ENCODE measurements at regions not wholly inside any gene's neighbourhood (a gene's known extent, or its start where the extent isn't known, plus 50 kb on each side); places are given as distances from the start of the nearest gene placed in this dataset.

DNA sequence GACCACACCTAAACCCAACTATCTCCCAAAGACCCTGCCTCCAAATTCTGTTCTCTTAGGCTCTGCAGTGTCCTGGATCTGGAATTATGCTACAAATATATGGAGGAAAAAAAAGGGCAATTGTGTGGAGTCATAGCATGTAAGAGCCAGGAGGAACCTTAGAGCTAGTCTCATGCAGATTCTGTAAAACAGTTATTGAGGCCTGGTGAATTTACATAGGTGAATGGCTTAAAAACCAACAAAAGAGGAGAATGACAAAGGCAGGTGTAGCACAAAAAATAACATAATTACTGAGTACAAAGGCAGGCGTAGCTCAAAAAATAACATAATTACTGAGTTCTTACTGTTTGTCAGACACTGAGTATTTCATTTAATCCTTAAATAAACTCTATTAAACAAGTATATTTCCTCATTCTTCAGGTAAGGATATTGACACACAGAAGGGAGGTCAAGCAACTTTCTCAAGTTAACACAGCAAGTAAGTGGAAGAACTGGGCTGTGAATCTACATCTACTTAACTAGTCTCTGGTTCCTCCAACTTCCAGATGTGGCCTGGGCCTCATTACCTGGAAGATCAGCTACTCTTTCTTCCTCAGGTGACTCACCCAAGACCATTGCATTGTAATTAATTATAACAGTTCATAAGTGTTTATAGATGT is 938.9 kb upstream of the TENM4 start:
- DNase-seq (ENCODE audit: extremely low spot score): no peak
- ChIA-PET CTCF (no interaction called here), POLR2A (no interaction called here)
- TF ChIP-seq ARNT (IDR thresholded peaks at IDR 0.05) (no peak), ZNF384 (IDR thresholded peaks at IDR 0.05) (no peak), NFRKB (IDR thresholded peaks at IDR 0.05) (no peak), L3MBTL2 (conservative IDR thresholded peaks at IDR 0.05) (no peak), FOXK2 (IDR thresholded peaks at IDR 0.05) (no peak), CTBP1 (IDR thresholded peaks at IDR 0.05; ENCODE audit: borderline replicate concordance) (no peak), ELF4 (IDR thresholded peaks at IDR 0.05) (no peak), FOXA1 (IDR thresholded peaks at IDR 0.05) (no peak), SUZ12 (IDR thresholded peaks at IDR 0.05) (no peak), HDGF (IDR thresholded peaks at IDR 0.05; ENCODE audit: borderline replicate concordance) (no peak), TARDBP (IDR thresholded peaks at IDR 0.05) (no peak), FOXM1 (IDR thresholded peaks at IDR 0.05; ENCODE audit: borderline replicate concordance) (no peak), LEF1 (IDR thresholded peaks at IDR 0.05; ENCODE audit: borderline replicate concordance) (no peak)
- TF ChIP-seq, protein P1, sequence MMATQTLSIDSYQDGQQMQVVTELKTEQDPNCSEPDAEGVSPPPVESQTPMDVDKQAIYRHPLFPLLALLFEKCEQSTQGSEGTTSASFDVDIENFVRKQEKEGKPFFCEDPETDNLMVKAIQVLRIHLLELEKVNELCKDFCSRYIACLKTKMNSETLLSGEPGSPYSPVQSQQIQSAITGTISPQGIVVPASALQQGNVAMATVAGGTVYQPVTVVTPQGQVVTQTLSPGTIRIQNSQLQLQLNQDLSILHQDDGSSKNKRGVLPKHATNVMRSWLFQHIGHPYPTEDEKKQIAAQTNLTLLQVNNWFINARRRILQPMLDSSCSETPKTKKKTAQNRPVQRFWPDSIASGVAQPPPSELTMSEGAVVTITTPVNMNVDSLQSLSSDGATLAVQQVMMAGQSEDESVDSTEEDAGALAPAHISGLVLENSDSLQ (IDR thresholded peaks at IDR 0.05): no peak

DNA sequence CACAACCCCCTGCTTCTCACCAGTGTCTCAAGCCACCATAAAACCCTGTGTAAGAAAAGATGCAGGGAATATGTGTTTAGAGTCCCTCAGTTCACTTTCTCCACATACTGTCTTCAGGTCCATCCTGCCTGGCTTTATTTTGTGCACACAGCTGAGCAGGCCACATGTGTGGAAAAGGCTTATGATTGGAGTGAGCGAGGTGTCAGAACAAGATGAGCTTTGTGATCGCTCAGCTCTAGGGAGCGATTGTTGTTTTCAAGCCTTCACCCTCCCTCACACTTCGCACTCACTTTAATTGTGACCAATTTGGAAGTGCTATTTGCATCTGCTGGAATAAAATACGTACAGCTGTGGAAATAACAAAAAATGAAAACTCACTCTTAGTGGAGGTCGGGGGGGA is 931.1 kb upstream of the TENM4 start:
- TF ChIP-seq, protein P1 (IDR thresholded peaks at IDR 0.05): no peak
- TF ChIP-seq TARDBP (IDR thresholded peaks at IDR 0.05) (no peak), CTBP1 (IDR thresholded peaks at IDR 0.05; ENCODE audit: borderline replicate concordance) (no peak), NFRKB (IDR thresholded peaks at IDR 0.05) (no peak), ZNF384 (IDR thresholded peaks at IDR 0.05) (no peak), FOXM1 (IDR thresholded peaks at IDR 0.05; ENCODE audit: borderline replicate concordance) (no peak), LEF1 (IDR thresholded peaks at IDR 0.05; ENCODE audit: borderline replicate concordance) (no peak), SP1 (IDR thresholded peaks at IDR 0.05) (no peak)
- ChIA-PET CTCF (no interaction called here), POLR2A (no interaction called here)
- DNase-seq (ENCODE audit: extremely low spot score): no peak

DNA sequence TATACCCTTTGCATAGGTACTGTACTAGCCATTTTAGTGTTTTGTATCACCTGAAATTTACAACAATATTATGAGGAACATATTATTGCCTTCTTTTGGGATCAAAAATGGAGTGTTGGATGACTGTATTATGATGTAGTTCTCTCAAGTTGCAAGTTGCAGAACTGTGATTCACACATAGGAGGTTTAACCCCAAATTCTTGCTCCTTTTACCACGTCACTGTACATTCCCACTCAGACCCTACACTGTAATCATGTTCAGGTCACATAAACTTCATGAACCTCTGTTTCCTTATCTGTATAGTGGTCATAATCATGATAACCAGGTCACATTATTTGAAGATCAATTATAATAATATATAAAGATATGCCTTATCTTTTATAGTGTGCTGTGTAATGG is 925.1 kb upstream of the TENM4 start:
- no peak for TF ChIP-seq NFRKB (IDR thresholded peaks at IDR 0.05)
- no peak for TF ChIP-seq LEF1 (IDR thresholded peaks at IDR 0.05; ENCODE audit: borderline replicate concordance)
- TF ChIP-seq FOXK2 (IDR thresholded peaks at IDR 0.05): no peak
- no peak for DNase-seq (ENCODE audit: extremely low spot score)
- CTCF ChIA-PET: no interaction called here
- POLR2A ChIA-PET: no interaction called here

GRCh38 chr11:80365076-80365725 is 924.4 kb upstream of the TENM4 start:
- ChIA-PET POLR2A (no interaction called here), CTCF (interaction anchor here (0.6 to 0.9 kb wide), 2 partner anchors 44 to 457 kb away, joined by 4 to 5 read pairs; no protein-coding TSS in a partner anchor)
- TF ChIP-seq NFRKB (IDR thresholded peaks at IDR 0.05) (no peak), BHLHE40 (IDR thresholded peaks at IDR 0.05; ENCODE audit: borderline replicate concordance) (no peak), HDGF (IDR thresholded peaks at IDR 0.05; ENCODE audit: borderline replicate concordance) (no peak), ELF4 (IDR thresholded peaks at IDR 0.05) (no peak), ARNT (IDR thresholded peaks at IDR 0.05) (no peak), FOXA1 (IDR thresholded peaks at IDR 0.05) (no peak), LEF1 (IDR thresholded peaks at IDR 0.05; ENCODE audit: borderline replicate concordance) (no peak), TARDBP (IDR thresholded peaks at IDR 0.05) (no peak), L3MBTL2 (conservative IDR thresholded peaks at IDR 0.05) (no peak), SUZ12 (IDR thresholded peaks at IDR 0.05) (no peak), CTBP1 (IDR thresholded peaks at IDR 0.05; ENCODE audit: borderline replicate concordance) (no peak), ZNF384 (IDR thresholded peaks at IDR 0.05) (no peak), FOXK2 (IDR thresholded peaks at IDR 0.05) (no peak), SP1 (IDR thresholded peaks at IDR 0.05) (no peak), FOXM1 (IDR thresholded peaks at IDR 0.05; ENCODE audit: borderline replicate concordance) (no peak)
- TF ChIP-seq, protein P1 (IDR thresholded peaks at IDR 0.05): no peak
- no peak for DNase-seq (ENCODE audit: extremely low spot score)

DNA sequence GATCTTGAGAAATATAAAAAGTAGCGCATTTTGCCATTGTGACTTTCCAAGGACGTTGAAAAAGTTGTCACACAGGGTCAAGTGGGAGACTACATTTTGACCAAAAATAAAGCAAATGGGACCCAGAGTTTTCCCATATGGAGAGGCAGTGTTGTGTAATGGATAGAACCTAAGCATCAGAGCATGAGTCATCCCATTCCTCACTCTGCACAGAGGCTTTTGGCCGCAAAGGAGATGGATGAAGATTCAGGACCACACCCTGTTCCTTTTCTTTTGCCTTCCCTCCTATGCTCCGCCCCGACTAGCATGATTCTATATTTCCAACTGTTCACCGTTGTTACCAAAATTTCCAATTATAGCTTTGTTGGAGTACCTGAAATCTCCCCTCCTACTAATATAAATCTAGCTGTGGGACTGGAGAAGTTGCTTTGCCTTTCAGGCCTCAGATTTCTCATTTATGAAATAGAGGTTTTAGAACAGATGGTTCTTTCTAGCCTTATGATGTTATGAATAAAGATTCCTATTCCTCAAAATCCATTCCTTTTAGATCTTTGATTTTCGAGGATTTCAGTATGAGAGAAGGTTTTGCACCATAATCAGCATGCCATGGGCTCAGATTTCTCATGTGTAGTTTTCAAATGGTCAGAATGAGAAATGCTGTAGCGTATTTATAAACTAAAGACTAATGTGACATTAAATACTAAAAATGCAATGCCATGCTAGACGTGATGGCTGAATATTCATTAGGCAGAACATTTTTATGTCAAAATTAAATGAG is 921.9 kb upstream of the TENM4 start:
- no peak for DNase-seq (ENCODE audit: extremely low spot score)
- ChIA-PET POLR2A (no interaction called here), CTCF (no interaction called here)
- TF ChIP-seq, protein P1 (IDR thresholded peaks at IDR 0.05): no peak
- no peak for TF ChIP-seq TARDBP (IDR thresholded peaks at IDR 0.05)
- no peak for TF ChIP-seq FOXK2 (IDR thresholded peaks at IDR 0.05)
- TF ChIP-seq ZNF384 (IDR thresholded peaks at IDR 0.05): no peak
- no peak for TF ChIP-seq SUZ12 (IDR thresholded peaks at IDR 0.05)
- no peak for TF ChIP-seq BHLHE40 (IDR thresholded peaks at IDR 0.05; ENCODE audit: borderline replicate concordance)
- no peak for TF ChIP-seq FOXM1 (IDR thresholded peaks at IDR 0.05; ENCODE audit: borderline replicate concordance)
- TF ChIP-seq FOXA1 (IDR thresholded peaks at IDR 0.05): no peak
- no peak for TF ChIP-seq SP1 (IDR thresholded peaks at IDR 0.05)
- no peak for TF ChIP-seq CTBP1 (IDR thresholded peaks at IDR 0.05; ENCODE audit: borderline replicate concordance)
- TF ChIP-seq LEF1 (IDR thresholded peaks at IDR 0.05; ENCODE audit: borderline replicate concordance): no peak
- no peak for TF ChIP-seq L3MBTL2 (conservative IDR thresholded peaks at IDR 0.05)
- TF ChIP-seq NFRKB (IDR thresholded peaks at IDR 0.05): no peak
- TF ChIP-seq ARNT (IDR thresholded peaks at IDR 0.05): no peak
- no peak for TF ChIP-seq ELF4 (IDR thresholded peaks at IDR 0.05)
- no peak for TF ChIP-seq HDGF (IDR thresholded peaks at IDR 0.05; ENCODE audit: borderline replicate concordance)
